ENCODE measurements at regions not wholly inside any gene's neighbourhood (a gene's known extent, or its start where the extent isn't known, plus 50 kb on each side); places are given as distances from the start of the nearest gene placed in this dataset.

DNA sequence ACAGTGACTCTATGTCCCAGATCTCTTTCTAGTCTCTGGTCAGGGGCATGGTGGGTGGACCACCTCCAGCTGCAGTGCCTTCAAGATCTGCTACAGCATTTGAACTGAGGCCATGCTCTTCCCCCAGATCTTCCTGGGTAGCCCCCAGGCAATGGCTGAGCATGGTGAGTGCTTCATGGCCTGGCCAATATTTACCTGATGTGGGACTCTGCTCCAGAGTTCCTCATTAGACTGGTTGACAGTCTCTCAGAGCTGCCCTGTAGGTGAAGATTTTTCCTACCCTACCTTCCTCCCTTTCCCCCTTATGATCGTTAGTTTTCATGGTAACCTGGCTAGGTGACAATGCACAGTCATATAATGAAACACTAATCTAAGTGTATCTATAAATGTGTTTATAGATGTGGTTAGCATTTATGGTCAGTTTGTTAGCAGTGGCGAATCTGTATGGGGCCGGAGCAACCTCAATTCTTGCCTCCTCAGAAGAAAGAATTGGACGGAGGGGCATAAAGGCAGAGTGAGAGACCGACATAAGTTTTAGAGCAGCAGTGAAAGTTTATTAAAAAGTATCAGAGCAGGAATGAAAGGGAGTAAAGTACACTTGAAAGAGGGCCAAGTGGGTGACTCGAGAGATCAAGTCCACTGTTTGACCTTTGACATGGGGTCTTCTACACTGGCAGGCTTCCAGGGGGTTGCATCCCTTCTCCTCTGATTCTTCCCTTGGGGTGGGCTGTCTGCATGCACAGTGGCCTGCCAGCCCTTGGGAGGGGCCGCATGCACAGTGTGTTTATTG, 256.3 kb downstream of the CD83 start:
- TF ChIP-seq GATA3 (IDR thresholded peaks at IDR 0.05; ENCODE audit: low read depth, low read length) (no peak), GATA2 (IDR thresholded peaks at IDR 0.05; ENCODE audit: low read depth, low read length) (no peak)

DNA sequence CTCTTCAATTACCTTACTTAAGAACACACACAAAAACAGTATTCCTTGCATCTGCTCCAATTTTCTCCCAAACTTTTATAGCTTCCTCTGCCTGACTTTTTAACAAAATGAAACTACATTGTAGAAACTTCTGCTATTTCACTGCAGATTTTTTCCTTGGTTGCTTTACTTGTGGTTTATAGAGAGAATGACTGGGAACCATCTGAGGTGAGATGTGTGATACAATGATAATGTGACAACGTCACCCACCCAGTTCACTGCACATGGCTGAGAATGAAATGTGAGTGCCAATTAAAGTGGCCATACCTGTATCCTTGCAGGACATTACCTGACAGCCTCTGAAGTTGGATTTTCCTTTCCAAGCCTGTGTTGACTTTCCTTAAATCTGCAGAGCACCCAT, 258.4 kb downstream of the CD83 start:
- TF ChIP-seq GATA2 (IDR thresholded peaks at IDR 0.05; ENCODE audit: low read depth, low read length): no peak
- TF ChIP-seq GATA3 (IDR thresholded peaks at IDR 0.05; ENCODE audit: low read depth, low read length): no peak

DNA sequence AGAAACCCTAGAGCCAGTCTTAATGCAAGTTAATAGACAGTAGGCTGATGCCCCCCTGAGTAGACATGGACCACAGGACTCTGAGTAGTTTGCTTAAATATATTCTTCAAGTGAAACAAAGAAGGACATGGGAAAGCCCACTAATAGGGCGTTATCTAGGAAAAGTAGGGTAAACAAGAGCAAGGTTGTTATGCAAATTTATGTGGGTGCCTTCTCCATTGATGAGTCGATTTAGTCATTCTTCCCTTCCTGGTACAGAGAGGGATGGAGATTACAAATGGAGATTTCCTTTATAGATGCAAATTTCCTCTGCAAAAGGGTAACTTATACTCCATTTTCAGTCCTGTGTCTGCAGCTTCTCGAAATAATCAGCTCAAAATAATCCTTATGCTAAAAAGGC, 262.0 kb downstream of the CD83 start:
- TF ChIP-seq GATA3 (IDR thresholded peaks at IDR 0.05; ENCODE audit: low read depth, low read length): no peak
- no peak for TF ChIP-seq GATA2 (IDR thresholded peaks at IDR 0.05; ENCODE audit: low read depth, low read length)

DNA sequence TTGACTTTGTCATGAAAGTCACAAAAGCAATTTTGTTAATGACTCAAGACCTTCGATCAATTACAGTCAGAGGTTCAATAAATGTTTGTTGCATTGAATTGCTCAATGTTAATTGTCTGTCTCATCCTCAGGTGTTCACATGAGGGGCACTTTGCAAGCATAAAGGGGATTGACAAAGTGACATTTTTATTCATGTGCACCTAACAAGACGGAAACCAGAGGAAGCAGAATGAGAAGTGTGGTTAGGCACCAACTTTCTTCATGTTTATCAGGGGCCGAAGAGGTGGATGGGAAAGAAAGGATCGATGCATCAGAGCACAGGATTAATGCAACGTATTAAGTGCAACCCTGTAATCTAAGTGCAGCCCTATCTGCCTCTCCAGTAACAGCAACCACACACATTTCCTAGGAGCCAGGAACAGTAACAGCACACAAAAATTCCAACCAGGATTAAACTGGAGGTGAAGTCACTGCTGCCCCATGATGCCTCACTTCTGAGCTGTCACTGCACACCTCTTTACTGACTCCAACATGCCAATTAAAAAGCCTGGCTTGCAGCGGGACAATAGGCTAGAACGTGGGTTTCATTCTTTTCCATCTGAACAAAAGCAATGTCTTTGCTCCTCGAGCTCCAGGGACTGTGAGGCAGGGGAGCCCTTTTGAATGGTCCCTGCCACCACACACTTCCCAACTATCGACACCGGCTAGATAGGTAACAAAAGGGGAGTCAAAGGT, 262.7 kb downstream of the CD83 start:
- TF ChIP-seq GATA3 (IDR thresholded peaks at IDR 0.05; ENCODE audit: low read depth, low read length): no peak
- no peak for TF ChIP-seq GATA2 (IDR thresholded peaks at IDR 0.05; ENCODE audit: low read depth, low read length)

GRCh38 chr6:14380901-14381828, 263.6 kb downstream of the CD83 start:
- TF ChIP-seq GATA2 (IDR thresholded peaks at IDR 0.05; ENCODE audit: low read depth, low read length) (no peak), GATA3 (IDR thresholded peaks at IDR 0.05; ENCODE audit: low read depth, low read length) (no peak)

DNA sequence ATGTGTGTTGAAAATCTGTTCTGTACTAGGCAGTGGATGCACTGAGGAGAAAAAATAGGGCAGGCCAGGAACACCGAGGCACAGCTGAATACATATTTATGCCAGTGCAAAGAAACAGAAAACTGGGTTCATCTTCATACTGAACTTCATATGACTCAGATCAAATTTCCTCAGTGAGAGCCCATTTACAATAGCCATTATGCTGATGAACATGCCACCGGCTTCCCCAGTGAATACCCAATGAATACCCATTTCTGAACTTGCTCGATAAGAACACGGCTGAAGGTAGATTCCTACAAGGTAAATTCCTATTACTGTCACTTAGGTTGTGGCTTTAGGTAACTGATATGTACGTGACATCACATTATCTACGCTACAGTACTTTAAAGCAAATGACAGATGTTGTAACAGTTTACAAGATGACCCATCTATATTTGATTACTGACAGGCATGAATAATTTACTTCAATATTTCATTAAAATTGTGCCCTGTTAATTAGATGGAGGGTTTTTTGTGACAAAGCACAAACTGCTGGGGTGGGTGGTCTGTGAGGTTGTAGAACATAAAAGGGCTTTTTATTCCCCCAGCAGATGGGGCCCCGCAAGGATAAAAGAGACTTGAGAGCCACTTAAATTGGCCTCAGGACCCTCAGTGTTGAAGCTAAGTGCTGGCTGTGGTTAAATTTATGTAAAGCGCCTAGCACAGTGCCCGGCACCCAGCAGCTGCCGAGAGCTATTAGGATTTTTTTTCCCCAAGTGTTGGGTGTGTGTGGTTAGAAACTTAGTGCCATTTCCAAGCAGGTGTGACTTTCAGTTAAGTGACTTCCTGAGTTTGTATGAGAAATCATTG, 264.5 kb downstream of the CD83 start:
- no peak for TF ChIP-seq GATA3 (IDR thresholded peaks at IDR 0.05; ENCODE audit: low read depth, low read length)
- TF ChIP-seq GATA2 (IDR thresholded peaks at IDR 0.05; ENCODE audit: low read depth, low read length): no peak

- TF ChIP-seq GATA3 (IDR thresholded peaks at IDR 0.05; ENCODE audit: low read depth, low read length): no peak
- TF ChIP-seq GATA2 (IDR thresholded peaks at IDR 0.05; ENCODE audit: low read depth, low read length): no peak
Observed at GRCh38 chr6:14382678-14383236, 265.2 kb downstream of the CD83 start.

GRCh38 chr6:14383393-14384174, 266.0 kb downstream of the CD83 start:
- TF ChIP-seq GATA3 (IDR thresholded peaks at IDR 0.05; ENCODE audit: low read depth, low read length): no peak
- no peak for TF ChIP-seq GATA2 (IDR thresholded peaks at IDR 0.05; ENCODE audit: low read depth, low read length)

DNA sequence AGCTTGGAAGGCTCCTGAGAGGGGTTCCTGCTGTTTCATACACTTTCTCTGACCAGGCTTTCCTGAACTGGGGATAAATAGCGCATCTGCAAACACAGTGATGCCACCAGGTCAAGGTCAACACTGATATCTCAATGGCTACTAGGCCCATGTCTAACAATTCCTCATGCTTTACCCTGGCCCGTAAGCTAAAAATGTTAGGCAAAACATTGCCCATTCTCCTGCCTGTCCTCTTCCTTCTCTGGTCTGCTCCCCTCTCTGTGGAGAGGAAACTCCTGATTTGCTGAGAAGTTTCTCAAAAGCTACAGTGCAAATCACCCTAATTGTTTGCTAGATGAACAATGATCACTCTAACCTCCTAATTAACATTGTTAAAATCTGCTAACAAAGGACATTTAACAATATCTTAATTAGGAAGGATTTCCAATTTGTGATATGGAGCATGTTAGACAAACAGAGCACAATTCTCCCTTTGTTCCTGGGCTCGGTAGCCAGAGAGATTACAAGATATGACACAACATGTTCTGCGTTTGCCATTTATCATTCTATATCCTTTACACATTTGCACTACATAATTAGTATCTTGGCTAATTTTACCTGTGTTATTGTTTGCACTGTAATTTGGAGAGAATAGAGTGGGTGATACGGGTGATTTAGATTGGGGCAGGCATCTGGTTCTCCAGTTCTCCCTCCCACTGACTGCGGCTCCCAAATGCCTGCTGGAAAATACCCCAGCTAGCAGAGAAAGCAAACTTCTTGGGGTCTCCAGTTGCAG, 266.8 kb downstream of the CD83 start:
- no peak for TF ChIP-seq GATA3 (IDR thresholded peaks at IDR 0.05; ENCODE audit: low read depth, low read length)
- peak; percentile 14; the same call in 1 of the 2 replicates for TF ChIP-seq GATA2 (IDR thresholded peaks at IDR 0.05; ENCODE audit: low read depth, low read length)

DNA sequence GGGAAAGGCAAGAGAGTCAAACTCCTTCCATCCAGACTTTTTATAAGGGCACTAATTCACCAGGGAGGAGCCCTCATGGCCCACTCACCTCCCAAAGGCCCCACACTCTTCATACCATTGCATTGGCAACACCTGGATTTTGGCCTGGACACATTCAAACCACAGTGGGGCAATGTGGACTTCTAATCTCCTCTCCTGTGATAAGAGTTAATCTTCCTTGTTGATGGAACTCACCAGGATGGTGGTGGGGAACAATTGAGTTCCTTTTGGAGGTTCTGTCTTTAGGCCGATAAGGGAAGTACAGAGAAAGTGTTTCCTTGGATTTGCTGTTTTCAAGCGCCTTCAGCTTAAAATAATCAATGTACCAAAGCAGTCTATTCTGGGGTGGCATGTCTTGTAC, 268.7 kb downstream of the CD83 start:
- TF ChIP-seq GATA2 (IDR thresholded peaks at IDR 0.05; ENCODE audit: low read depth, low read length) (no peak), GATA3 (IDR thresholded peaks at IDR 0.05; ENCODE audit: low read depth, low read length) (no peak)

- TF ChIP-seq GATA3 (IDR thresholded peaks at IDR 0.05; ENCODE audit: low read depth, low read length) (no peak), GATA2 (IDR thresholded peaks at IDR 0.05; ENCODE audit: low read depth, low read length) (no peak)
Observed at GRCh38 chr6:14386668-14387067, 269.1 kb downstream of the CD83 start.
